ENCODE measurements at regions not wholly inside any gene's neighbourhood (a gene's known extent, or its start where the extent isn't known, plus 50 kb on each side); places are given as distances from the start of the nearest gene placed in this dataset.

DNA sequence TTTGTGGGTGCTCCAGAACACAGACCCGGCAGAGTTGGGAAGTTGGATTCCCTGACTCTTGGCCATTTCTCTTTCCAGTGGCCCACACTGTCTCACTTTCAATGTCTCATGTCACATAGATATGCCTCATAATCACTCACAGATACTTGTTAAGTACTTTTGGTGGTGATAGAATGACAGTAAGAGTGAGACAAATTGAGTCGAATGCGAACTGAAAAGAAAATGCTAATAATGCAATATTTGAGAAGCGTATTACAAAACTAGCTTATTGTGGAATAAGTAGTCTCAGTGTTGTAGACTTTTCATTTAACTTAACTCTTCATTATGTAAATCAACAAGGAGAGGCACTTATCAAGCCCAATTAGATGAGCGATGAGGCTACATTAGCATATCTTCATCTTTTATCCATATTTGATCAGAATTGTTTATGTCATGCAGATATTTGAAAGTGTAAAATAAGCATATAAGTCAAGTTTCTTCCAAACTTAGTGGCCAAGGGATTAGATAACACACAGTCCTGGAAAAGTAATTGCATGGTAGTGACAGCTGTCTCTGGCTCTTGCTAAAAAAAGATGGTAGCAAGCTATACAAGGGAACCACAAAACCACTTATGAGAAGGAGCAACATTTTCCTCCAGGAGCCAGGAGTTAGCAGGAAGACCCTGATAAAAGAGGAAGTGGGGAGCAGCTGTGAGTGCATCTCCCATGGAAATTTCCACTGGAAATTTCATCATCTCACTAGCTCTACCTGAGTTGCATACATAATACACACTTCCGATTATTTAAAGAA is 243.6 kb downstream of the ARRDC4 start:
- DNase-seq: no peak

DNA sequence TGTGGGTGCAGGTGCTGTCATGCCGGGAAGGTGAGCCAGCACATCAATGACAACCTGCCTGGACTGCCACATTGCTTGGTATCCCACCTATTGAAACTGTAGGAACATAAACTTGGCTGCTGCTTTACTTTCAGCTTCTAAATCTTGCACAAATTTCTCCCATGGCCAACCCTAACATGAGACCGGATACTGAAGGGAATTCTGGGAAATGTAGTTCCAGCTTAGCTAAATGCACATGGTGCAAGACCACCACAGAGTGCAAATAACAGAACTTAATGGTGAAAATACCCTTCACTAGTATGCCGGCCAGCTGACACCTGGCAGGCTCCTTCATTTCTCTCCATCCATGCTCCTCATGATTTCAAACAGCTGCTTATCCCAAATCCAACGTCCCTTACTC is 247.4 kb downstream of the ARRDC4 start:
- DNase-seq: no peak

- DNase-seq: no peak
These were observed 253.0 kb downstream of the ARRDC4 start for GRCh38 chr15:98213346-98213979.

DNA sequence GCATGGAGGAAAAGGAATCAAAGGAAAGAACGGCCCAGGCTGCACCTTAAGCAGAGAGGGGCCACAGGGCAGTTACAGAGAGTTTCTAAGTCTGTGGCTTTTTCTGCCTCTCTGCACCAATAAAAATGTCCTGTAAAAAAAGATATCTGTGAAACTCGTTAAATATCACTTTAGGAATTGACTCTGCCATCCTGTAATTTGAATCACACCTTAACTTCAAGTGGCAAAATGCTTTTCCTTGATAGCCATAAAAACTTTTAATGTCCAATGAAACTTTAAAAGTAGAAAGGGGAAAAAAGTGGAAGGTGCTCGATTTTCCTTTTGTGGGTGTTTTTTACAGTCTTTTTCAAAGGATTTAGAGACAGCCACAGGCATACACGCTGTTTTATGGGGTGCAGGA is 255.7 kb downstream of the ARRDC4 start:
- DNase-seq: no peak

DNA sequence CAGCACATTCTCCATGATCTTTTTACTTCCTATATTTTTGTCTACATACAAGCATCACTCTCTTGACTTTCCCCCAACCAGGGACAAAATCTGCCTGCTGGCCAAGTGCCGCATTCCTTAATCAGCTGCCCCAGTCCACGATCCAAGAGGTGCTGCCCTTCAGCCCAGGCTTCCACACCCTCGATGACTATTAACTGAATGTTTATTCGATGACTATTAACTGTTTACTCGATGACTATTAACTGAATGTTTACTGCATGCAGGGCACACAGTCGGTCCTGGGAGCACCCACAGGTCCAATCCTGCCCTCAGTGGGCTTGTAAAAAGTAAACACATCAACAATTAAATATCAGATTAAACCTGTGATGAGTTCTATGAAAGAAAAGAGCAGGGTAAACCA is 256.9 kb downstream of the ARRDC4 start:
- DNase-seq: no peak

DNA sequence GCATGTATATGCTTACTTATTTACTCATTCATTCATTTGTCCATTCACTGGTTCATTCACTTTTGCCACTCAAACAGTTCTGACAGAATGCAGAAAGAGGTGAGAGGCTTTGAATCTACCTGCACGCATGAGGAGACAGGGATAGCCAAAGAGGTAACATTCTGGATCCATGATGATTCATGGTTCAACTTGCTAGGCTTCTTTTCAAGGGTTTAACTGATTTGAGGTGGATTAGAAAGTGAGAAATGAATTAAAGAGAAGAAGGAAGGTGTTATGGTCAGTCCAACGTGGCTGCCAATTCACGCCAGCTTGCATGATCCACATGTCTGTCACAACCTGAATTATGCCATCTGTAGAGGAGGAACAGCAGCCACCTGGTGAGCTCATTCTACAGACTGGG is 260.6 kb downstream of the ARRDC4 start:
- DNase-seq: no peak

DNA sequence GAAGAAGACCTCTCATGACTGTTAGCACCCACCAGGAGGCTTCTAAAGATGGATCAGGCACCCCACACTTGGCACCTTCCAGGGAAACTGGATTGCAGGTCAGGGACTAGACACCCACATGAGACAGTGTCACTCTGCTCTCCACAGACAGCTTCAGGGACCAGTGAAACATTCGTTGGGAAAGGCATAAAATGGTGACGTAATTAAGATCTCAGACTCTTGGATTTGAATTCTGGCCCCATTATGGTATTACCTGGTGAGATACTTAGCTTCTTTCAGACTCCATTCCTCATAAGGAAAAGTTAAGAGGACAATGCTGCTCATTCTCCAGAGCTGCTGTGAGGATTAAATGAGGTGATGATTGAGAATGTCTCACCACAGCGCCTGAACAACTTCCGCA is 261.1 kb downstream of the ARRDC4 start:
- DNase-seq: no peak

DNA sequence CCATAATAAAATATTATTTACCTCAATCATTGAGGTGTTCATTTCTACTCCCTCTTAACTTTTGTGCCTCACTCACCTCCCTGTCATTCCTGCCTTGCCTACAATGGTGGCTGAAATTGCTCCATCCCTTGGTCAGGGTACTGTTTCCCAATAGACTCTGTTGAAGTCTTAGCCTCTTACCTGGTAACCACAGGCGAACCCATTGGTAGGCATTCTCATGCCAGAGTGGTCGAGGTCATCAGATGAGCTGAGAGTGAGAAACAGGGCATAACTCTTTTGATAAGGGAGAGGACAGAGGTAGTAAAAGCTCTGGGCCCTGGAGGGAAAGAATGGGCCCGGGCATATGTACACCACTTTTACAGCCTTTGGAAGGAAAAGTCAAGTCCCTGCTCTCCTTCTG is 265.6 kb downstream of the ARRDC4 start:
- no peak for DNase-seq

DNA sequence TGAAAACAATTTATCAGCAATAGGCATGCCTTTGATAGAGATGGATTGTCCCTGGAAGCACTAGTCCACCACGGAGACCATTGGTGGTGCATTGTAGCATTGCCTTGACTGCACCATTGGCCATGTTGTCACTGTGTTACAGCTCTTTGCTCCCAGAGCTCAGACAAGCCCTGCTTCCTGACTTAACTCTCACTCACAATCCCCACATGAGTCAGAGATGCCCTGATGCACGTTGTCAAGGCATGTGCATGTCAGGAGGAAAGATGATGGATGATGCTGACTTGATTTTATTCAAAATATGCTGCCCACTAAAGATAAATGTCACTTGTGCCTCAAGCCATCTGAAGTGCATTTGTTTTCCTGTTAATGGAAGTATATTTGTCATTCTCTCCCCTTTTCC is 266.1 kb downstream of the ARRDC4 start:
- no peak for DNase-seq

- DNase-seq: no peak
These were observed 268.3 kb downstream of the ARRDC4 start for GRCh38 chr15:98228846-98229245.

GRCh38 chr15:98230975-98231374 is 270.5 kb downstream of the ARRDC4 start:
- DNase-seq: no peak

GRCh38 chr15:98231696-98232440 is 271.4 kb downstream of the ARRDC4 start:
- DNase-seq: no peak

- DNase-seq: no peak
These were observed 272.3 kb downstream of the ARRDC4 start for GRCh38 chr15:98232761-98233160.

DNA sequence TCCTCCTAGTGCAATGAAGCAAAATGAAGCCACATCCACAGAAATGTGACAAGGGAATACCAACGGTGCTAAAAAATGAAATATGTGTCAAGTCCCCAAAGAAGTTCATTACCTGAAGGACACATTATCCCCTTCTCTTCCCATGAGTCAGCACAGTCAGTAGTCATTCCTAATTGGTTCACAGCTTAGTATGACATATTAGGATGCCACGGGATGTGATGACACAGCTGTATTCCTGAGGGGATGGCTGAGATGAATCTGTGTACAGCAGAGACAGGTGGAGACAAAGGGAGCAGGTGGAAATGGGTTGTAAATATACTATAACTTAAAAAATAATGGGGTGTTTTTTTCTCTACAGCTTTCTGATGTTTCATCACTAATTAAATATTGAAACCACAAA is 273.4 kb downstream of the ARRDC4 start:
- DNase-seq: no peak

DNA sequence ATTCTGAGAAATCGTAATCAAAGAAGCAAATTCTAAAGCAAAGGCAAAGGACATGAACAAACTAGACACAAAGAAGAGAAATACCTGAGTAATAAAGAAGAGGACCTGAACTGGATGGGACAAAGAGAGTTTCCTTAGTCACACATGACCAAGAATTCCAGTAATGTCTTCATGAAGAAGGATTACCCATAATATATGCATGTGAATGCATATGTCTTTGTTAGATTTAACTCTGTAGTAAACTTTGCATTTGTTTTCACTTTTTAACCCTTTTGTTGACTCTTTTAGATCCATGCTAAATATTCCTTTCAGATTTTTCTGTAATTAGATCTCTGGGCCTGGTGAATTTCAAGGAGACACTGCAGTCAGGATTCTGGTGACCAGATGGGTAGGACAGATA is 279.8 kb downstream of the ARRDC4 start:
- DNase-seq: no peak

DNA sequence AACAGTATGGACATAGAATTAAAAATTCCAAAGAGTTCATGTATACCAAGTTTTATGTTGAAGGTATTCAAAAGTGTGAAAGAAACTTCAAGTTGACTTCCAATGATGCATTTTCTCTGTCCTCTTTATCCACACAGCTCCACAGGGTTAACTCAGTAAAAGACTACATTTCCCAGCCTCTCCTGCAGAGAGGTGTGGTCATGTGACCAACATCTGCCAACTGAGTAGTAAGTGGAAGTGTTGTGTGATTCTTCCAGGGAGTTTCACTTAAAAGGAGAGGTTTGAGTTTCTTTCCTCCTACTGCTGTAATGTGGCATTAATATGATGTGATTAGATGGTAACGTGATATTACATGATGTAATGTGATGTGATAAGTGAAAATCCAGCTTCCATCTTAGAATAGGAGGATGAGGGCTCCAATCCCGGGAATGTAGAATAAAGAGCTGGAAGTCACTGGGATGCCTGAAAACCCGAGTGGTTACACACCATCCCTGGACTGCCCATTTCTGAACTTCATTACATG is 280.6 kb downstream of the ARRDC4 start:
- DNase-seq: no peak

DNA sequence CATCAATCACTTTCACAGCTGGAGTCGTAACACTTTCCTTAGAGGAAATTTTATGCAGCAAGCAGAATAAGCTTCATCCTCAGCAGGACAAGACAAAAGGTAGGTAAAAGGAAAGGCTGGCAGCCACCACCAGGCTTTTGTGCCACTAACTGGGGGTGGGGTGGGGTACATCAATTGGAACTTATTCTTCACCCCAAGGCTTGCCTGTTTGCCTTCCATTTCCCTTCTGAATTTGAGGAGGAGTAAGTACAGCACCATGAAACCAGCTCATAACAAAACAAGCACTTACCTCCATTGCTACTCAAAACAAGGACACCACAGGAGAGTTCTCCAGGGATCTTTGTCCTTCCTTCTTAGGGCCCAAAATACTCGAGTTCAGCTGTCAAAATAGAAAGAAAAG is 296.8 kb downstream of the ARRDC4 start:
- no peak for DNase-seq

- DNase-seq: no peak
These were observed 303.3 kb downstream of the ARRDC4 start for GRCh38 chr15:98263787-98264186.

DNA sequence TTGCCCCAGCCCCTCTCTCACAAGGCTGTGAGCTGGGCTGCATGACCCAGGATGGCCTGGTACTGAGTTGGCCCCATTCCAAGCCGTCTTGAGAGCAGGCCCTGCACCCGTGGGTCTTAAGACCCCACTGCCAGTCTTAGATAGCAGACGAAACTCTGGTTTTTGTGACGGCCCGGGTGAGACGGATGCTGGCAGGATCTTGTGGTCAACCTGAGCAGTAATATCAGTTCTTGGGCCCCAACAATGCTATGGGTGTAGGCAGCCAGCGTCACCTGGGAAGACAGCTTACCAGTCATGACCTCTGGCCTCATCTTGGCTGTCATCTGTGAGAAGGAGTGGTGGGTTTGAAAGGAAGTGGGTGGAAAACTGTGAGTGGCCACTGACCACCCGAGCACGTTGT is 305.8 kb downstream of the ARRDC4 start:
- DNase-seq: no peak

DNA sequence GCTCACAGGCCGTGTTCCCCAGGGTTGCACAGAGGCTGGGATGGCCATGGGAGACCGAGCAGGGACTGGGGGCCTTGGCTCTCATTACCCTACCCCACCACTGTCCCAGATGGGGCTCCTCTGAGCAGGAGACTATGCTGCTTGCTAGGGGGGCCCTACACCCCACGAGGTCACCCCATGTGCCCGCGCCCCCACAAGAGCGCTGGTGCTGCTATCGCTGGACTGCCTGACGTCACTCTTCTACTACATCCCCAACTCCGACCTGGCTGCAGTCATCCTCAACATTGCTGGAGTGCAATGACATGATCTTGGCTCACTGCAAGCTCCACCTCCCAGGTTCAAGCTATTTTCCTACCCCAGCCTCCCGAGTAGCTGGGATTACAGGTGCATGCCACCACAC is 307.7 kb downstream of the ARRDC4 start:
- no peak for DNase-seq

DNA sequence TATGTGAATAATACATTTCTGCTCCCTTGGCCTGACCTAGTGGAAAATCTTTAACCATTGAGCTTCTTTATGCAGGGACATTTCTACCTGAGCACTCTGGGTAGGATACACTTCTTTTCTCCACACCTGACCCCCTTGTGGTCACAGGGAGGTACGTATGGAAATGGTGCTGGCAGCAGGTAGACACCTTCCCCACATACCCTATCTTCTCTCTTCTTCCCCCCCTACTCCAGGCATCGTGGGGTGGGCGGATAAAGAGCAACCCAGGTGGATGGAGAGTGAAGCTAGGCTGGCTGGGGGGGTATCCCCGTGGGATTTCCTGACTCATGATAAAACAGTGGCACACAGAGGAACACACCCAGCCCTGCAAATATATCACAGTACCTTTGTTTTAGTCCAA is 312.1 kb downstream of the ARRDC4 start:
- DNase-seq: no peak

- no peak for DNase-seq
These were observed 315.5 kb downstream of the ARRDC4 start for GRCh38 chr15:98276018-98276417.

- no peak for DNase-seq
These were observed 317.1 kb downstream of the ARRDC4 start for GRCh38 chr15:98277602-98278001.

All from right forelimb (tissue), 1 donor.